ENCODE measurements at regions not wholly inside any gene's neighbourhood (a gene's known extent, or its start where the extent isn't known, plus 50 kb on each side); places are given as distances from the start of the nearest gene placed in this dataset.
"Not testable (repeated sequence)": the region's sequence is repeated elsewhere in the genome, so short reads cannot be mapped to it uniquely, and the experiment has no call there.

DNA sequence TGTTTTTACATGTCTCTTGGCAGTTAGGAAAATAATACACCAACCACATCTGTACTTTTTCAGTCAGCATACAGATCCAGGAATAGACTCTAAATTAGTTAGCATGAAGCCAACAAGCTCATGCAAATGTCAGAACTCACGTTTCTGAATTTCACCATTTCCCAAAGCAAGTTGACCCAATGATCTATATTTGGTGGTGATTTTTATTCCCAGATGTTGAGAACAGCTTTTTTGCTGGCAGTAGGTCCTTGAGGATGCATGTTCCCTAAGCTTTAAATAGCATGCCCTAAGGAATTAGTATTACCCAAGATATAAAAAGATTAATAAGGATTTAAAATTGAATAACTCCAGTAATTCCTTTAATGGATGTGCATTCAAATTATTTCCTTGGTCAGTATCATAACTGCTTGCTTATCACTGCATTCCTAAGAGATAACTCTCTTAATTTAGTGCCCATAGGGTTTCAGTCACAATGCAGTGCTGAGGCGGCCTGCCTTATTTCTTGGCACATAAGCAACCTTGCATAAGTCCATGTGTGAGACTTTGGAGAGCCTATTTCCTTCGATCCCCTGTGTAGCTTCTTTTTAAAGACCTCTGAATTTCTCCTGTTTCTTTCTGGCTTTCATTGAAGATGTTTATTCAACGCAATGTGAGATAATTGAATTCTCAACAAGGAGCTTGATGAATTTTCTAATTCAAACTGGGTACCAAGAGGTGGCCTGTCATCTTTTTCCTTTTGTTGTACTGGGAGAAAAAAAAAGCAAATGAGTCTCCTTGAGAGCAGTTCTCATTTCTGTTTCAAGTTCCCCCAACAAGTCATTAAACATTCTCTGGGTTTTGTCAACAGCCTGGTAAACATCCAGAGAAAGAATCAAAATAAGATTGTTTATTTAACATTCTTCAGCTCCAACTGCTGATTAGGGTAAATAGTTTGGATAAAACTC, 135.3 kb upstream of the MEOX2 start:
- DNase-seq (ENCODE audit: low read depth in 2 of 2), result no peak

GRCh38 chr7:15820319-15820718, 133.8 kb upstream of the MEOX2 start:
- no peak for DNase-seq (ENCODE audit: low read depth in 2 of 2)

DNA sequence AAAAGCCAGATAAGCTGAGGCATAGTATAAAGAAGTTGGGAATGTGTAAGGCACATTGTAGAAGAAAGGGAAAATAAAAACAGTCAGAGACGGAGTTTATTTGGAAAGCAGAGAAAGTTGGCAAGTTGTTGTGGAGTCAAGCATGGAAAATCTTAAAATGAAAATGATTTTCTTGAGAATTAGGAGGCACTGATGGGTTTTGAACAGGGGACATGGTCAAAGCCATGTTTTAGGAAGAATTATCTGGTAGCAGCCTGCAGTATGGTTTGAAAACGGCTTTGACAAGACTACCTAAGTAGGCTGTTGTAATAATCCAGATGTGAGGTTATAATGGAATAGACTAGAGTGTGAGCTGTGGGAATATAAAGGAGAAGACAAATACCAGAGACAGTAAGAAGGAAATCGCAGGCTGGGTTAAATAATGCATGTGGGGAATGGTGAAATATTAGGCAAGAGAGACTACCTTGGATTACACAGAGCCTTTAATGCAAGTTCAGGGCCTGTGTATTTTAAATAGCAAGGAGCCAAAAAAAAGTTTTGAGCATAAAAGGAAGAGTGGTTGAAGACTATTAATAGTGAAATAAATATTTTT, 130.4 kb upstream of the MEOX2 start:
- no peak for DNase-seq (ENCODE audit: low read depth in 2 of 2)

GRCh38 chr7:15813448-15813847, 127.0 kb upstream of the MEOX2 start:
- DNase-seq (ENCODE audit: low read depth in 2 of 2), result no peak

DNA sequence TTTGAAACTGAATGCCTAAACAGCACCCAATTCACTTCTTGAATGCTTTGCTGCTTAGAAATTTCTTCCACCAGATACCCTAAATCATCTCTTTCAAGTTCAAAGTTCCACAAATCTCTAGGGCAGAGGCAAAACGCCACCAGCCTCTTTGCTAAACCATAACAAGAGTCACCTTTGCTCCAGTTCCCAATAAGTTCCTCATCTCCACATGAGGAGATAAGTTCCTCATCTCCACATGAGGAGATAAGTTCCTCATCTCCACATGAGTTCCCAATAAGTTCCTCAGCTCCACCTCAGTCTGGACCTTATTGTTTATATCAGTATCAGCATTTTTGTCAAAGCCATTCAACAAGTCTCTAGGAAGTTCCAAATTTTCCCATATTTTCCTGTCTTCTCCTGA, 123.9 kb upstream of the MEOX2 start:
- not testable (repeated sequence) for DNase-seq (ENCODE audit: low read depth in 2 of 2)

DNA sequence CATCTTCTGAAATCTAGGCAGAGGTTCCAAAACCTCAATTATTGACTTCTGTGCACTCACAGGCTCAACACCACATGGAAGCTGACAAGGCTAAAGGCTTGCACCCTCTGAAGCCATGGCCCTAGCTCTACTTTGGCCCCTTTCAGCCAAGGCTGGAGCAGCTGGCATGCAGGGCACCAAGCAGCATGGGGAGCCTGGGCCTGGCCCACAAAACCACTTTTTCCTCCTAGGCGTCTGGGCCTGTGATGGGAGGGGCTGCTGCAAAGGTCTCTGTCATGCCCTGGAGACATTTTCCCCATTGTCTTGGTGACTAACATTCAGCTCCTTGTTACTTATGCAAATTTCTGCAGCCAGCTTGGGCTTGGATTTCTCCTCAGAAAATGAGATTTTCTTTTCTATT, 123.5 kb upstream of the MEOX2 start:
- not testable (repeated sequence) for DNase-seq (ENCODE audit: low read depth in 2 of 2)

GRCh38 chr7:15805891-15806290, 119.4 kb upstream of the MEOX2 start:
- no peak for DNase-seq (ENCODE audit: low read depth in 2 of 2)

DNA sequence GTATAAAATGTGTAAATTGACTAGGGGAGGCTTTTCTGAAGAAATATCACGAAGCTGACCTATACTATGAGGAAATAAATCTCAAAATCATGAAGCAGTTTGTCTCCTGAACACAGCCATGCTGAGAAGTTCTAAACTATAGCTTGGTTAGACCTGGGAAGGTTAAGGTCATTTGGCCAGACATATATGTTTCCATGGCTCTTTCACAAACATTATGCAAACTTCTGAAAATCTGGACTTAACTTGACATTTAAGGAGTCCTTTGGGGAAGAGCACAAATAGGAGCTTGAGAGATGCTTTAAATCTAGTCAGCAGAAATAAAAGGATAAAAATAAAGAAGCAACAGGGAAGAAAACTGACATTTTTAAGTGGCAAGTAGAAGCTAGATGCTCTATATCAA, 115.9 kb upstream of the MEOX2 start:
- DNase-seq (ENCODE audit: low read depth in 2 of 2), result no peak

DNA sequence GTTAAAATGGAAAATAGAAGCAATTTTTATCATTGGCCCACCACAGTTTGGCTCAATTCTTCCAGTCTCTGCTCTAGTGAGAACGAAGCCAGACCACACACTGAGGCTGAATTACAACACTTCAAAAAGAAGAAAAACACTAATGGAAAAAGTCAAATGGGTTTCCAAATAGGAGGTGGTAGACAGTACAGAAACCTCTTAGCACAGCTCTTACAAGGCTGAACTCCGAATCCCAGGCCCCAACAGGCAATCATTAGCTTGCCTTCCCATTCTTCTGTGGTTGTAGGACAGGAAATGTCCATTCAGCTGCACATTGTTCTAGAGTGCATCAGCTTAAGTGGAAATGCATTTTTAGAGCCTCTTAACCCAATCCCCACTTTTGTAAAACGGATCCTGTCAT, 115.1 kb upstream of the MEOX2 start:
- no peak for DNase-seq (ENCODE audit: low read depth in 2 of 2)

GRCh38 chr7:15801041-15801440, 114.6 kb upstream of the MEOX2 start:
- no peak for DNase-seq (ENCODE audit: low read depth in 2 of 2)

DNA sequence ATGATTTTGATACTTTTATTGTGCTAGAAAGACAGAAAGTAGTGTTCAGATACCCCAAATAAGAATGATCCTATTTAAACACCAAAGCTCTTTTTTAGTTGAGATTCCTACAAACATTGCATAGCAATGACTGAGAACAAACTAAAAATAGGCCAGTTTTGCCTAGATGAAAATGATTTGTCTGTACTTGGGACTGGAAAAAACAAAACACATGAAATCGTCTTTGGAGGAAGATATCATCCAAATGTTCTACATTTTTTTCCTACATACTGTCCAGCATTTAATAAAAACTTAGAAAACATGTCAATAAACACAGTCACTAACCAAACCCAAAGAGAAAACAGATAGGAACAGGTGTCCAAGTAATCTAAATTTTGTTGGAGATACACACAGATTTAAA, 111.6 kb upstream of the MEOX2 start:
- no peak for DNase-seq (ENCODE audit: low read depth in 2 of 2)

- no peak for DNase-seq (ENCODE audit: low read depth in 2 of 2)
Measured at GRCh38 chr7:15795393-15795792, 108.9 kb upstream of the MEOX2 start.

DNA sequence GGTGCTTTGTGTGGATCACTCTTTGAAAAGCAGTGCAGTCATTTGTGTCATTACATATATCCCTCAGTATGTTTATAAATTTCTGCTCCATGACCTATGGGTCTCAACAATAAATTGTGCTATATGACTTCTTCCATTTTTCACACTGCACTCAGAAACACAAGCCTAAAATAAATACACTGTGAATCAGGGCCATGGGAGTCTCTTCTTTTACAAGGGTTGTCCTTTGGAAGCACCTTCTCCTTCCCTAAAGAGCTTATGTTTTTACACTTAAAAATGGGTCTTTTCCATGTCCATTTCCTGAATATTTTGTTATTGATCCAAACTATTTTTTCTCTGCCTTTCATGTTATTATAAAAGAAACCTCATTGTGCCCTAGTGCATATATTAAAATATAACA, 108.3 kb upstream of the MEOX2 start:
- DNase-seq (ENCODE audit: low read depth in 2 of 2), result no peak

GRCh38 chr7:15784694-15785030, 98.2 kb upstream of the MEOX2 start:
- no peak for DNase-seq (ENCODE audit: low read depth in 2 of 2)

DNA sequence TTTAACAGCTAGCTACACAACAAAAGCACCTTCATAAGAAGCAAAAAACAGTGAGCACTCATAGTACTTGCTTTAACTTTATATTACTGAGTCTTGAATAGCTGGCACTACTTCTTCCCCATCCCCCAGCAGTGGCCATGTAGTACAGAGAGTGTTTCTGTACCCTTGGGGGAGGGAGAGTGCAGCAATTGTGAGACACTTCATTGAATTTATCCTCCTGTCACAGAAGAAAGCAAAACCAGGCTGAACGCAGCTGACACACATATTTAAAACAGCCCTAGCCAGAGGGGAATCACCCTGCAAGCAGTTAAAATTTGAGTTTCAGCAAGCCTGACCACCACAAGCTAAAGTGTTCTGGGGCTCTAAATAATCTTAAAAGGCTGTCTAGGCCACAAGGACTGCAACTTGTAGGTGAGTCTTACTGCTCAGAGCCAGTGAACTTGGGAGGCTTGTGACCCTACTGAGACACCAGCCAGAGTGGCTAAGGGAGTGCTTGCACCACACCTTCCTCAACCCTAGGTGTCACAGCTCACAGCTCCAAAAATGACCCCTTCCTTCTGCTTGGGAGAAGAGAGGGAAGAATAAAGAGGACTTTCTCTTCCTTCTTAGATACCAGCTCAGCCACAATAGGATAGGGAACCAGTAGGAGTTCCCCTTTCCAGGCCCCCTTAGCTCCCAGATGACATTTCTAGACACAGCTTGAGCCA, 97.7 kb upstream of the MEOX2 start:
- DNase-seq (ENCODE audit: low read depth in 2 of 2), result no peak

DNA sequence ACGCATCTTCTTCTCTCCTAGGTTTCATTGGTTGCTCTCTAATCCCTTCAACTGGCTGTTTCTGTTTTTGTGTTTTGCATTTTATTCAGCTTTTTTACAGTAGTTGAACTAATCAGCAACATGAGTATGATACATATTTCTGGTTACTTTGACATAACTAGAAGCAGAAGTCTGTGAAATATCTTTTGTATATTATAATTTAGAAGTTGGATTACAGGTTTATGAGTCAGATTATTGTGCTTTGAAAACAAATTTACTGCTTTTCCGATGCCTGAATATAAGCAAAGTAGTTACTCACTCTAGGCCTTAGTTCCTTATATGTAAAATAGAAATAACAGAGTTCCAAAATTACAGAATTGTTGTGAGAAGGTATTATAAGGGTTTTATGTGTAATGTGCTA, 96.2 kb upstream of the MEOX2 start:
- no peak for DNase-seq (ENCODE audit: low read depth in 2 of 2)

DNA sequence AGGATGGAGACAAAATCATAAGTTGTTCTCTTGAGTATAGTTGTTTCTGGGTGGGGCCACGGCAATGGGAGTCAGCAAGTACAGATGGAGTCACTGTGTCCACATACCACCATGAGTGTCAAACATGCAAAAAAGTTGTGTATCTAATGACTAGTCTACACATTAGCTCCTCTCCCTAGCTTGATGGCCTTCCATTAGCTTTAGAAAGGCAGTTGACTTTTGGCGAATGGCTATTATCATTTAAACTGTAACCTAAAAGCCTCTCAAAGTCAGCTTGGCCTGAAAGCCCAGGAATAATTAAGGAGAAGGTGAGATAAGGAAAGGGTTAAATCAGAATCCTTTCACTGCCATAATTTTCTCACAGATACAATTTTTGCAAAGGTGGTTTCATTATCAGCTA, 95.5 kb upstream of the MEOX2 start:
- DNase-seq (ENCODE audit: low read depth in 2 of 2), result no peak

GRCh38 chr7:15780271-15780670, 93.8 kb upstream of the MEOX2 start:
- no peak for DNase-seq (ENCODE audit: low read depth in 2 of 2)

- DNase-seq (ENCODE audit: low read depth in 2 of 2), result no peak
Measured at GRCh38 chr7:15778191-15778590, 91.7 kb upstream of the MEOX2 start.

DNA sequence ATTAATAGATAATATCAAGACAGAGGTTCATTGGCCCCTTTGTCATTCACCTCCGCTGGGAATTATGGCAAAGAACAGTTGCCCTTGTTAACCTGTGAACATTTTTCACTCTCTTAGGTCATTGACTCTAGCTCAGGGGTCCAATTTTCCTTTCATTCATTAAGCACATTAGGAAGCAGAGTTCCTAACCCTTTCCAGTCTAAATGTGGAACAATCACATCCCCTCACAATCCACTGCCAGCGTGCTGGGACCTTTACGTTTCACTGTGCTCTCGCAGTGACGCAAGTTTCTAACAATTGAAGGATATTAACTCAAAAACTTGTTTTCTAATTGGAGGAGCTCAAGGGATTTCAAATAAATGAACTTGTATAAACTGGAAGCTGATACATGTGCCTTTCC, 79.3 kb upstream of the MEOX2 start:
- DNase-seq (ENCODE audit: low read depth in 2 of 2), result no peak

DNA sequence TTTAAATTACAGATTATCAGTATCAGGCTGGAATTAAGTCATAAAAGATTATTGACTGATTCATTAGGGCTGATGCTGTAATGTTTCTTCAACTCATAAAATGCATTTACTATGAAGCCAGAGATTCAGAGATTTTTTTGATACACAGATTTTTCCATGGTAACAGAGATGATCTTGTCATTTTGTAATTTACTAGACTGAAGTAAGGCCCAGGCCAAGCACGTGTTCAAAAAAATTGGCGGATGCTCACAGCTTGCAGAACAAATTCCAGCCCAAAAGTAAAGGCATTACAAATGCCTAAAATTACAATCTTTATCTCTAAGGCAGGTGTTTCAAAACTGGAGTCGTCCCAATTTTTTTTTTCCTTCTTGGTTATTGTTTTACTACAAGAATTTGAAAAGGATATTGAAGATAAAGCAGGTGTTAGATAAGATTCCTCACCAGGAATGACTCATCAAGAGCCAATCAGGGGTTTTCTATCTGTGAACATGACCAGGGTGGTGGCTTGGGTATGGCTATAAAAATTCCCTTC, 78.4 kb upstream of the MEOX2 start:
- DNase-seq (ENCODE audit: low read depth in 2 of 2), result no peak

GRCh38 chr7:15764010-15764409, 77.5 kb upstream of the MEOX2 start:
- DNase-seq (ENCODE audit: low read depth in 2 of 2), result no peak

All from activated CD8-positive, alpha-beta memory T cell treated with anti-CD3 and anti-CD28 coated beads for 4 hours (primary cell).